ENCODE measurements at regions not wholly inside any gene's neighbourhood (a gene's known extent, or its start where the extent isn't known, plus 50 kb on each side); places are given as distances from the start of the nearest gene placed in this dataset.
A peak's percentile ranks its signal among the peaks of the same experiment; 100 is the strongest.

- H3K27ac Mint-ChIP-seq, result no peak overlapping the region
- no peak for ATAC-seq (ENCODE audit: low read depth in 2 of 2)
- no peaks in the 10 kb centered on the region for H3K4me1 ChIP-seq (ENCODE audit: control insufficient read depth, insufficient read depth, low read length, poor library complexity, severe bottlenecking)
- no peak overlapping the region for H3K4me3 ChIP-seq (ENCODE audit: low read depth, low read length)
- H3K27me3 ChIP-seq (ENCODE audit: control insufficient read depth, insufficient read depth, low read length), result no peaks in the 10 kb centered on the region
- H3K36me3 ChIP-seq (ENCODE audit: control insufficient read depth, insufficient read depth, low read length), result no peaks in the 10 kb centered on the region
- no peak for DNase-seq
- H3K27ac ChIP-seq (ENCODE audit: insufficient read depth, low read length, poor library complexity, severe bottlenecking), result no peak overlapping the region
- no peaks in the 10 kb centered on the region for H3K4me1 Mint-ChIP-seq
- H3K27me3 Mint-ChIP-seq, result no peaks in the 10 kb centered on the region
- H3K4me3 Mint-ChIP-seq, result no peak overlapping the region
- H3K9me3 ChIP-seq (ENCODE audit: control insufficient read depth in 2 of 2, low read length in 2 of 2), result no peaks in the 10 kb centered on the region
- peaks cover 0 to 20% (median 3%) of the 10 kb centered on the region in 7 donors for H3K9me3 Mint-ChIP-seq
- no peaks in the 10 kb centered on the region for H3K36me3 Mint-ChIP-seq
These were observed 567.3 kb upstream of the LMCD1 start for GRCh38 chr3:7934362-7934761.

- DNase-seq, result no peak
- Histone ChIP-seq H3K4me1 (ENCODE audit: control insufficient read depth, insufficient read depth, low read length, poor library complexity, severe bottlenecking) (no peaks in the 10 kb centered on the region), H3K27ac (ENCODE audit: insufficient read depth, low read length, poor library complexity, severe bottlenecking) (no peak overlapping the region), H3K27me3 (ENCODE audit: control insufficient read depth, insufficient read depth, low read length) (no peaks in the 10 kb centered on the region), H3K4me3 (ENCODE audit: low read depth, low read length) (no peak overlapping the region), H3K36me3 (ENCODE audit: control insufficient read depth, insufficient read depth, low read length) (no peaks in the 10 kb centered on the region), H3K9me3 (ENCODE audit: control insufficient read depth in 2 of 2, low read length in 2 of 2) (no peaks in the 10 kb centered on the region)
- H3K36me3 Mint-ChIP-seq, result no peaks in the 10 kb centered on the region
- no peak for ATAC-seq (ENCODE audit: low read depth in 2 of 2)
- H3K4me3 Mint-ChIP-seq, result no peak overlapping the region
- H3K27me3 Mint-ChIP-seq, result no peaks in the 10 kb centered on the region
- H3K9me3 Mint-ChIP-seq, result peaks cover 0 to 6% (median 0%) of the 10 kb centered on the region in 7 donors
- H3K4me1 Mint-ChIP-seq, result peaks cover 0 to 3% (median 0%) of the 10 kb centered on the region in 4 donors
- no peak overlapping the region for H3K27ac Mint-ChIP-seq
These were observed 553.7 kb upstream of the LMCD1 start for GRCh38 chr3:7947930-7948329.

- Mint-ChIP-seq H3K27ac (no peak overlapping the region), H3K4me3 (no peak overlapping the region), H3K27me3 (no peaks in the 10 kb centered on the region), H3K36me3 (no peaks in the 10 kb centered on the region), H3K9me3 (peaks cover 0 to 4% (median 0%) of the 10 kb centered on the region in 7 donors), H3K4me1 (peaks cover 0 to 3% (median 0%) of the 10 kb centered on the region in 4 donors)
- no peak for ATAC-seq (ENCODE audit: low read depth in 2 of 2)
- Histone ChIP-seq H3K27ac (ENCODE audit: insufficient read depth, low read length, poor library complexity, severe bottlenecking) (no peak overlapping the region), H3K36me3 (ENCODE audit: control insufficient read depth, insufficient read depth, low read length) (no peaks in the 10 kb centered on the region), H3K4me1 (ENCODE audit: control insufficient read depth, insufficient read depth, low read length, poor library complexity, severe bottlenecking) (no peaks in the 10 kb centered on the region), H3K9me3 (ENCODE audit: control insufficient read depth in 2 of 2, low read length in 2 of 2) (no peaks in the 10 kb centered on the region), H3K4me3 (ENCODE audit: low read depth, low read length) (no peak overlapping the region), H3K27me3 (ENCODE audit: control insufficient read depth, insufficient read depth, low read length) (no peaks in the 10 kb centered on the region)
- DNase-seq, result no peak
These were observed 550.7 kb upstream of the LMCD1 start for GRCh38 chr3:7950890-7951289.

DNA sequence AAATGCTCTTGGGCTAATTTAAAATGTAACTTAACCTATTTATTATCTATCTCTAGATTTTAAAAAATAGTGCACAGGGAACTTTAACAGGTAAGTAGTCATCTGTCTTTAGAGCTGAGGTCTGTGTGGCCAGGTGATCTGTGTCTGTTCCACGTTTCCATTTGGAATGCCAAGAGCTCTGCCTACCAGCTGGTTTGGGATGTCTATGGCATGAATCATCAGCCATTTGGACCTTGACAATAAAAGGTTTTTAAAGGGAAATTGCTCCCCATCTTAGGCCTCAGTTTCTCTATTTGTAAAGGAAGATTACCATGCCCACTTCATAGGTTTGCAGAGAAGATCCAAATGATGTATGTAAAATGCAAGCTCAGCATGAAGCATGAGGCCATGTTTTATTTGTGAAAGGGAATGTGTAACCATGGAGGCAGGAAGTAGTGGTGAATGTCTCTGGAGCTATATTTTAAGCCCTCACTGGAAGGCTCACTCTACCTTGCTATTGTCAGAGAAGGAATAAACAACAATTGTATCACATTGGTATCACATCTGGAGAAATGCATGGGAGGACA is 548.1 kb upstream of the LMCD1 start:
- Histone ChIP-seq H3K4me1 (ENCODE audit: control insufficient read depth, insufficient read depth, low read length, poor library complexity, severe bottlenecking) (no peaks in the 10 kb centered on the region), H3K36me3 (ENCODE audit: control insufficient read depth, insufficient read depth, low read length) (no peaks in the 10 kb centered on the region), H3K27me3 (ENCODE audit: control insufficient read depth, insufficient read depth, low read length) (no peaks in the 10 kb centered on the region), H3K9me3 (ENCODE audit: control insufficient read depth in 2 of 2, low read length in 2 of 2) (no peaks in the 10 kb centered on the region), H3K4me3 (ENCODE audit: low read depth, low read length) (no peak overlapping the region), H3K27ac (ENCODE audit: insufficient read depth, low read length, poor library complexity, severe bottlenecking) (no peak overlapping the region)
- Mint-ChIP-seq H3K9me3 (peaks cover 0 to 2% (median 0%) of the 10 kb centered on the region in 7 donors), H3K27me3 (no peaks in the 10 kb centered on the region), H3K4me1 (no peaks in the 10 kb centered on the region), H3K36me3 (no peaks in the 10 kb centered on the region), H3K4me3 (peak overlapping the region in 1 of 4 donors; percentile 39), H3K27ac (no peak overlapping the region)
- ATAC-seq (ENCODE audit: low read depth in 2 of 2), result no peak
- no peak for DNase-seq

- DNase-seq (no peak), ATAC-seq (ENCODE audit: low read depth in 2 of 2) (no peak)
- no peak overlapping the region for H3K27ac Mint-ChIP-seq
- H3K36me3 Mint-ChIP-seq, result no peaks in the 10 kb centered on the region
- Histone ChIP-seq H3K27me3 (ENCODE audit: control insufficient read depth, insufficient read depth, low read length) (no peaks in the 10 kb centered on the region), H3K36me3 (ENCODE audit: control insufficient read depth, insufficient read depth, low read length) (no peaks in the 10 kb centered on the region), H3K9me3 (ENCODE audit: control insufficient read depth in 2 of 2, low read length in 2 of 2) (no peaks in the 10 kb centered on the region), H3K27ac (ENCODE audit: insufficient read depth, low read length, poor library complexity, severe bottlenecking) (no peak overlapping the region), H3K4me3 (ENCODE audit: low read depth, low read length) (no peak overlapping the region), H3K4me1 (ENCODE audit: control insufficient read depth, insufficient read depth, low read length, poor library complexity, severe bottlenecking) (no peaks in the 10 kb centered on the region)
- no peaks in the 10 kb centered on the region for H3K27me3 Mint-ChIP-seq
- H3K4me1 Mint-ChIP-seq, result peaks cover 0 to 3% (median 0%) of the 10 kb centered on the region in 4 donors
- H3K4me3 Mint-ChIP-seq, result no peak overlapping the region
- peaks cover 0 to 6% (median 0%) of the 10 kb centered on the region in 7 donors for H3K9me3 Mint-ChIP-seq
These were observed 544.6 kb upstream of the LMCD1 start for GRCh38 chr3:7957024-7957423.

DNA sequence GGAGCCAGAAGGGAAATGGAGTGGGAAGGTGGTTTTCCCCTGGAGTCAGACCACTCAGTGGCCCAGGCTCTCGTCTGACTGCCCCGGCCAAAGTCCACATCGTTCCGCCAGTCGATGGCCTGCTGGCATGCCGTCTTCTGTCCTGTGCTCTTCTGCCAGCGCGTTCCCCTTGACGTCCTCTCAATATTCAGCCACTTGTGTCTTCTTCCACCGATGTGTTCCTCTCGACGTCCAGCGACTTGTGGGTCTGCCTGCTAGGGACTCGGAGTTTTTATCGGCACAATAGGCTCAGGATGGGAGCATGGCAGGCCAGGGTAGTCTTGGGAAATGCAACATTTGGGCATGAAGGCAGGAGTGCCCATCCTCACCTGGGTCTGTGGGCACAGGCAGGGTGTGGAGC is 542.5 kb upstream of the LMCD1 start:
- H3K27me3 ChIP-seq (ENCODE audit: control insufficient read depth, insufficient read depth, low read length), result no peaks in the 10 kb centered on the region
- no peak for ATAC-seq (ENCODE audit: low read depth in 2 of 2)
- Mint-ChIP-seq H3K4me3 (no peak overlapping the region), H3K9me3 (peaks cover 0 to 6% (median 0%) of the 10 kb centered on the region in 7 donors), H3K27me3 (no peaks in the 10 kb centered on the region), H3K27ac (no peak overlapping the region), H3K4me1 (peaks cover 0 to 3% (median 0%) of the 10 kb centered on the region in 4 donors), H3K36me3 (no peaks in the 10 kb centered on the region)
- DNase-seq, result no peak
- no peaks in the 10 kb centered on the region for H3K9me3 ChIP-seq (ENCODE audit: control insufficient read depth in 2 of 2, low read length in 2 of 2)
- no peaks in the 10 kb centered on the region for H3K36me3 ChIP-seq (ENCODE audit: control insufficient read depth, insufficient read depth, low read length)
- no peak overlapping the region for H3K4me3 ChIP-seq (ENCODE audit: low read depth, low read length)
- H3K27ac ChIP-seq (ENCODE audit: insufficient read depth, low read length, poor library complexity, severe bottlenecking), result no peak overlapping the region
- no peaks in the 10 kb centered on the region for H3K4me1 ChIP-seq (ENCODE audit: control insufficient read depth, insufficient read depth, low read length, poor library complexity, severe bottlenecking)

- Histone ChIP-seq H3K4me3 (ENCODE audit: low read depth, low read length) (no peak overlapping the region), H3K4me1 (ENCODE audit: control insufficient read depth, insufficient read depth, low read length, poor library complexity, severe bottlenecking) (no peaks in the 10 kb centered on the region), H3K27ac (ENCODE audit: insufficient read depth, low read length, poor library complexity, severe bottlenecking) (no peak overlapping the region), H3K9me3 (ENCODE audit: control insufficient read depth in 2 of 2, low read length in 2 of 2) (no peaks in the 10 kb centered on the region), H3K27me3 (ENCODE audit: control insufficient read depth, insufficient read depth, low read length) (no peaks in the 10 kb centered on the region), H3K36me3 (ENCODE audit: control insufficient read depth, insufficient read depth, low read length) (no peaks in the 10 kb centered on the region)
- ATAC-seq (ENCODE audit: low read depth in 2 of 2) (no peak), DNase-seq (no peak)
- Mint-ChIP-seq H3K27ac (no peak overlapping the region), H3K36me3 (no peaks in the 10 kb centered on the region), H3K4me3 (no peak overlapping the region), H3K9me3 (peaks cover 0 to 8% (median 0%) of the 10 kb centered on the region in 7 donors), H3K4me1 (peaks cover 0 to 3% (median 0%) of the 10 kb centered on the region in 4 donors), H3K27me3 (no peaks in the 10 kb centered on the region)
These were observed 541.0 kb upstream of the LMCD1 start for GRCh38 chr3:7960601-7961000.

DNA sequence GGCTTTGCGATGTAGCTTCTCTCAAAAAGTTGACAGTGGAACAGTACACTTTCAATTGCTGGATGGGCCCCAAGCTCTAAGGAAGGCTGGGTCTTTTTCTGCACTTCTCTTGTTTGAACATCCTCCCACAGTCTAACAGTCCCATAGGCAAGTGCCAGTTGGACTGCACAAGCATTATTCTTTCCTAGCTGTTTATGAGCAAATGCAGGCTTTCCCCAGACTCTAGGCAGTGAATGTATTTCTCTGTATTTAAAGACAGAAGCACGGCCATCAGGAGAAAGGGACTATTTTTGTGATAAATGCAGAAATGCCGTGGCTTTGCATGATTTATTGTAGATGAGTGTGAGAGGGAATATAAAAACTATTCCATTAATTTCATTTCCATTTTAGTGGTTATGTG is 539.3 kb upstream of the LMCD1 start:
- Mint-ChIP-seq H3K4me3 (no peak overlapping the region), H3K36me3 (no peaks in the 10 kb centered on the region), H3K27me3 (no peaks in the 10 kb centered on the region), H3K4me1 (peaks cover 0 to 3% (median 0%) of the 10 kb centered on the region in 4 donors), H3K9me3 (peaks cover 0 to 8% (median 0%) of the 10 kb centered on the region in 7 donors), H3K27ac (no peak overlapping the region)
- Histone ChIP-seq H3K4me3 (ENCODE audit: low read depth, low read length) (no peak overlapping the region), H3K27me3 (ENCODE audit: control insufficient read depth, insufficient read depth, low read length) (no peaks in the 10 kb centered on the region), H3K36me3 (ENCODE audit: control insufficient read depth, insufficient read depth, low read length) (no peaks in the 10 kb centered on the region), H3K9me3 (ENCODE audit: control insufficient read depth in 2 of 2, low read length in 2 of 2) (no peaks in the 10 kb centered on the region), H3K27ac (ENCODE audit: insufficient read depth, low read length, poor library complexity, severe bottlenecking) (no peak overlapping the region), H3K4me1 (ENCODE audit: control insufficient read depth, insufficient read depth, low read length, poor library complexity, severe bottlenecking) (no peaks in the 10 kb centered on the region)
- ATAC-seq (ENCODE audit: low read depth in 2 of 2) (no peak), DNase-seq (no peak)
